PC-9 (cell line): ENCODE measurements at regions not wholly inside any gene's neighbourhood (a gene's known extent, or its start where the extent isn't known, plus 50 kb on each side); places are given as distances from the start of the nearest gene placed in this dataset.

Source experiments
- BruUV-seq: library from RNA; stranded (reverse); fragments of 400-500 nt; replicated peaks from 2 replicates; lab custom pipeline; 2021; lab: Mats Ljungman, UMichigan
- CTCF ChIA-PET: fragments of 300-600 bp; sonication (Branson Sonifier 250); formaldehyde crosslinking; loops from one replicate; lab custom pipeline; 2022; ENCODE audit warnings: antibody characterized with exemption; lab: Charles Lee
- POLR2A ChIA-PET: fragments of 300-600 bp; sonication (Branson Sonifier 250); formaldehyde crosslinking; loops from one replicate; lab custom pipeline; 2022; ENCODE audit warnings: antibody characterized with exemption; ENCODE audit not compliant: unreplicated experiment; lab: Charles Lee
- DNase-seq, 2 experiments: peaks; one replicate each; pipeline versions ENCODE4 v3.0.0 to v3.0.0-alpha.2; 2015 to 2022; ENCODE audit warnings: mixed read lengths in 1 of 2
- H2AFZ ChIP-seq: fragments of 200-600 bp; sonication (generic); 2 replicates; pipeline ENCODE4 v1.8.1; 2017; ENCODE audit warnings: antibody characterized with exemption
- H3F3A ChIP-seq: fragments of 200-600 bp; sonication (generic); 2 replicates; pipeline ENCODE4 v1.8.1; 2017; ENCODE audit warnings: antibody characterized with exemption, mild to moderate bottlenecking, low read depth; ENCODE audit not compliant: insufficient read depth
- H3K27ac ChIP-seq: fragments of 200-600 bp; sonication (generic); 2 replicates; pipeline ENCODE4 v1.6.1; 2016; ENCODE audit warnings: mixed run types
- H3K27me3 ChIP-seq: fragments of 200-600 bp; sonication (generic); 2 replicates; pipeline ENCODE4 v1.6.1; 2016; ENCODE audit warnings: low read depth, mixed run types; ENCODE audit not compliant: insufficient read depth
- H3K36me3 ChIP-seq: fragments of 200-600 bp; sonication (generic); 2 replicates; pipeline ENCODE4 v1.6.1; 2016; ENCODE audit warnings: low read depth, mixed run types
- H3K4me1 ChIP-seq: fragments of 200-600 bp; sonication (generic); replicated peaks from 2 replicates; pipeline ENCODE4 v1.6.1; 2016; ENCODE audit warnings: mixed run types; ENCODE audit not compliant: insufficient read depth
- H3K4me2 ChIP-seq: fragments of 200-600 bp; sonication (generic); 2 replicates; pipeline ENCODE4 v1.6.1; 2017; ENCODE audit warnings: mixed run types
- H3K4me3 ChIP-seq: fragments of 200-600 bp; sonication (generic); 2 replicates; pipeline ENCODE4 v1.6.1; 2016; ENCODE audit warnings: mixed run types
- H3K79me2 ChIP-seq: fragments of 200-600 bp; sonication (generic); 2 replicates; pipeline ENCODE4 v1.6.1; 2017; ENCODE audit warnings: low read depth, mixed run types
- H3K9me2 ChIP-seq: fragments of 200-600 bp; sonication (generic); 2 replicates; pipeline ENCODE4 v1.8.1; 2017; ENCODE audit warnings: mild to moderate bottlenecking; ENCODE audit not compliant: insufficient read depth
- H3K9me3 ChIP-seq: fragments of 200-600 bp; sonication (generic); 2 replicates; pipeline ENCODE4 v1.8.1; 2016; ENCODE audit warnings: low read depth; ENCODE audit not compliant: insufficient read depth
- H4K20me1 ChIP-seq: fragments of 200-600 bp; sonication (generic); 2 replicates; pipeline ENCODE4 v1.8.1; 2017; ENCODE audit not compliant: insufficient read depth
- EZH2 ChIP-seq: fragments of 200-600 bp; sonication (generic); IDR thresholded peaks from 2 replicates; pipeline ENCODE4 v1.8.0; 2017; ENCODE audit warnings: antibody characterized with exemption, low read depth
- intact Hi-C: fragments of 100-400 bp; cut with micrococcal nuclease; formaldehyde crosslinking; loops from one replicate; pipeline ENCODE4 v1.10.0; 2022; ENCODE audit not compliant: unreplicated experiment
- TF ChIP-seq, protein P1 (sequence below): fragments of 200-600 bp; sonication (generic); conservative IDR thresholded peaks from 2 replicates; pipeline ENCODE4 v1.6.1; 2017; ENCODE audit warnings: mixed run types, antibody characterized with exemption, mild to moderate bottlenecking, moderate library complexity

DNA sequence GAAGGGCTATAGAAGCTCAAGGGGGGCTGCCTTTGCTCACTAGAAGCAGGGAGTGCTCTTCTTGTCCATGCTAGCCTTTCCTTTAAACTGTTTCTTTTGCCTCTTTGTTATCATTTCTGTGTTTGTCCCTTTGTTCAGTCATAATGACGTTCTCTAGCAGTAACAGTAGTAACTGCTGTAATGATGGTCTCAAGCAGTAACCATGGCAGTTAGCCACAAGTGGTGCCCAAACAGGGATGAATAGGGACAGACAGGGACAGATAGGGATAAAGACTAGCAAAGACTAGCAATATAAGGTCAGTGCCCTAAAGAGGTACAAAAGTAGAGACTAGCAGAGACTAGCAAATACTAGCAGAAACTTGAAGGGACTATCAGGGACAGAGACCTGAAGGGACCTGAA lies 869.0 kb upstream of the PRR20A start:
- no peak for DNase-seq
- Histone ChIP-seq H3K4me1 (no peaks in the 10 kb centered on the region), H3K9me3 (no peaks in the 10 kb centered on the region), H3F3A (no peaks in the 10 kb centered on the region), H2AFZ (no peak overlapping the region), H4K20me1 (no peaks in the 10 kb centered on the region), H3K4me2 (no peak overlapping the region), H3K27ac (no peak overlapping the region), H3K4me3 (no peak overlapping the region), H3K27me3 (no peaks in the 10 kb centered on the region), H3K9me2 (no peaks in the 10 kb centered on the region), H3K79me2 (no peaks in the 10 kb centered on the region), H3K36me3 (no peaks in the 10 kb centered on the region)
- intact Hi-C loops, result no loop called here
- TF ChIP-seq, protein P1, sequence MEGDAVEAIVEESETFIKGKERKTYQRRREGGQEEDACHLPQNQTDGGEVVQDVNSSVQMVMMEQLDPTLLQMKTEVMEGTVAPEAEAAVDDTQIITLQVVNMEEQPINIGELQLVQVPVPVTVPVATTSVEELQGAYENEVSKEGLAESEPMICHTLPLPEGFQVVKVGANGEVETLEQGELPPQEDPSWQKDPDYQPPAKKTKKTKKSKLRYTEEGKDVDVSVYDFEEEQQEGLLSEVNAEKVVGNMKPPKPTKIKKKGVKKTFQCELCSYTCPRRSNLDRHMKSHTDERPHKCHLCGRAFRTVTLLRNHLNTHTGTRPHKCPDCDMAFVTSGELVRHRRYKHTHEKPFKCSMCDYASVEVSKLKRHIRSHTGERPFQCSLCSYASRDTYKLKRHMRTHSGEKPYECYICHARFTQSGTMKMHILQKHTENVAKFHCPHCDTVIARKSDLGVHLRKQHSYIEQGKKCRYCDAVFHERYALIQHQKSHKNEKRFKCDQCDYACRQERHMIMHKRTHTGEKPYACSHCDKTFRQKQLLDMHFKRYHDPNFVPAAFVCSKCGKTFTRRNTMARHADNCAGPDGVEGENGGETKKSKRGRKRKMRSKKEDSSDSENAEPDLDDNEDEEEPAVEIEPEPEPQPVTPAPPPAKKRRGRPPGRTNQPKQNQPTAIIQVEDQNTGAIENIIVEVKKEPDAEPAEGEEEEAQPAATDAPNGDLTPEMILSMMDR, result no peak
- no peak for TF ChIP-seq EZH2
- ChIA-PET CTCF (no interaction called here), POLR2A (no interaction called here)
- BruUV-seq, result no TSS peak

DNA sequence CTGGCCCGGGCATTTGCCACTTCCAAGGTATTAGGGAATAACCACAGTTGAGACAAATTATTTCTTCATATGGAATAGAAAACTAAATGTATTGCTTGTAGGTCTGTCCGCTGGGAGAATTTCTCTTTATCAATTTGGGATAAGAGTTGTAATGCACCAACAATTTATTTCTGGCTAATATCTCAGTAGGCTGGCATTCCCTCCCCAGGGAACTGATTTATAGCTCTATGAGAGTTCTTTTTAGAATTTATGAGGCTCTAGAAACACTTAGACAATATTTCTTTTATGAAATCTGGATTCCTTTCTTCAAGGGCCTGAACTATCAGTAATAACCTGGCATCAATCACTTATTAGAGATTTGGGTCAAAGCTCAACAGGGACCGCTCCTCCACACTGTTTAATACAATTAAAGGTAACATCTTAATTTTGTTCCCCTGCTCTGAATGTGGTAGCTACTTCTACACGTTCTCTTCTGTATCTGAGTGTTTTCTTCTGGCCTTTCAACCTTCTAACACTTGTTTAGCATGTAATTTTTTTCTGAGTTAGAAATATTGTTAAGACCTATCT lies 857.4 kb upstream of the PRR20A start:
- Histone ChIP-seq H2AFZ (no peak overlapping the region), H3K27ac (no peak overlapping the region), H3K4me2 (no peak overlapping the region), H3K27me3 (no peaks in the 10 kb centered on the region), H3K9me2 (no peaks in the 10 kb centered on the region), H3K4me3 (no peak overlapping the region), H3F3A (no peaks in the 10 kb centered on the region), H3K9me3 (no peaks in the 10 kb centered on the region), H4K20me1 (no peaks in the 10 kb centered on the region), H3K79me2 (no peaks in the 10 kb centered on the region), H3K4me1 (no peaks in the 10 kb centered on the region), H3K36me3 (no peaks in the 10 kb centered on the region)
- TF ChIP-seq, protein P1, result no peak
- TF ChIP-seq EZH2, result no peak
- BruUV-seq, result no TSS peak
- intact Hi-C loops, result no loop called here
- no peak for DNase-seq
- ChIA-PET POLR2A (no interaction called here), CTCF (no interaction called here)

DNA sequence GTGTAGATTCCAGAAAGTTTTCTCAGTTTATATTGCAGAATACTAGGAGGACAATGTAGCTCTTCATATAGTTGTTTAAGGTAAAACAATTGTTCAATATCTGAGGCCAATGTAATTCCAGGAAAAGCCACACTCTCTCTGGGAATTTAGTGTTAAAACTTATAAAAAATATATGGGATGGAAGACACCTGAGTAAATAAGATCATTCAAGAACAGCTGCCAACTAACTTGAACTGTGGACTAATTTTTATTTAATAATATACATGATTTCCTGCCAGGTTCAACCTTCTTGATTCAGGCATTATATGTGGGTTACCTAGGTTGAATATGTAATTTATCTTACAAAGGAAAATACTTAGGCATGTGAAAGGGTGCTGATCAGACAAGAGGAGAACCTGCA lies 841.1 kb upstream of the PRR20A start:
- TF ChIP-seq EZH2, result no peak
- TF ChIP-seq, protein P1, result no peak
- Histone ChIP-seq H3K4me1 (no peaks in the 10 kb centered on the region), H3K4me2 (no peak overlapping the region), H3K4me3 (no peak overlapping the region), H3K9me3 (no peaks in the 10 kb centered on the region), H2AFZ (no peak overlapping the region), H3K9me2 (no peaks in the 10 kb centered on the region), H3F3A (no peaks in the 10 kb centered on the region), H3K27me3 (no peaks in the 10 kb centered on the region), H4K20me1 (no peaks in the 10 kb centered on the region), H3K27ac (no peak overlapping the region), H3K36me3 (no peaks in the 10 kb centered on the region), H3K79me2 (no peaks in the 10 kb centered on the region)
- no TSS peak for BruUV-seq
- DNase-seq, result no peak
- intact Hi-C loops, result no loop called here
- ChIA-PET CTCF (no interaction called here), POLR2A (interaction anchor here (0.5 kb wide), 1 partner anchor 209 kb away, joined by 3 read pairs; no protein-coding TSS in a partner anchor)
